HG02678 (cell line): ENCODE measurements at regions not wholly inside any gene's neighbourhood (a gene's known extent, or its start where the extent isn't known, plus 50 kb on each side); places are given as distances from the start of the nearest gene placed in this dataset.

Source experiments
- ATAC-seq: cut with Tn5 transposase; IDR thresholded peaks from one replicate; pipeline ENCODE4 v1.9.1; 2021; ENCODE audit warnings: mild to moderate bottlenecking, moderate library complexity; ENCODE audit not compliant: unreplicated experiment

DNA sequence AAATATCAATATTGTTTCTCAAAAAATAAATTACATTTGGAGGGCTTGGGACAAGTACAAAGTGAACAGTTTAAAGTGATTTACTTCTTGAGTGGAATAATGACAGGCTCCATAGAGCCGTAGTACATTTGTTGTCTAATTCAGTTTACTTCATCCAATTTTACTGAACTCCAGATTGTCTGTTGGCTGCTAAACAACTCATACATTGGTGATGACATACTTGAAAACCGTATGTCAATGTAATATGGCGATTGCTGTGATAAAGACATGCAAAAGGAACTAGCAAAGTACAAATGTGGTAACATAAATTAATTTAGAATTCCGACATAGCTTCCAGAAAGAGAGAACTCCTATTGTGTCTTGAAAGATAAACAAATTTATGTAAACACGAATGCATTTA, 1197.5 kb upstream of the CDH18 start:
- ATAC-seq: no peak

DNA sequence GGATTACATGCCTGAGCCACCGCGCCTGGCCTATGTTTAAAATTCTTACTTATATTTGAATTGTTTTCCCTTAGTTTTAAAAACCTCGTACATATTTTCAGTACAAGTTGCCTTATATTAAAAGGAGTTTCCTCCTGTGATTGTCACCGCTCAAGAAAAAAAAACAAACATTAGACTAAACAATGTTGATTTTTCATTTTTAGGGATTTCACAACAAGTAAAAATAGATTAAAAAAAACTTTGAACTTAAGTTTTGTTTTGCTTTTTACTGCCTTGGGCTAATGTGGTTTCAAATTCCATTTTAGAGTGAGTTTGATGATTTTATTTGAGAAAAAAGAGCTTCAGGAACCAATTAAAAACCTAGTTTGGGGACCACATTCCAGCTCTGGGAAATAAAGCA, 1196.6 kb upstream of the CDH18 start:
- ATAC-seq: no peak

DNA sequence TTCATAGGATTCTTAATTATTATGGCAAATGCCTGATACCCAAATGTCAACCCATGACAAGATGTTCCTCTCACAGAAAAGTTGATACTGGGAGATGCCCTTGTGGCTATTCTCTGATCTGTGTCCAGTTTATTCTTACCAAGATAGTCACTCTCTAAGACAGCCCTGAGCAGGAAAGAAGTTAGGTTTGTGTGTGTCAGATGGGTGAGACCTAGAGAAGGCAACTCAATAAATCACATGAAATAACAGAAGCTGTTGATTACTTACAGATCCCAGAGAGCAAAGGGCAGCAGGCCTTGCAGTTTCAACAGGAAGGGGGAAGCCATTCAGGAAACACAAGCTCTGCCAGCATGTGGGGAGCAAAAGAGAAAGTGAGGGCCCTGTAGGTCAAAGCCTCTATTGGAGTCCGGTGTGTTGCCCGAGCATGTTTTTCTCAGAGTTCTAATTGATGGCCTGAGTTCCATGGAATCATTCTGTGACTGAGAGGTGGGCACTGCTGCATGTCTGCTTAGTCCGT, 1193.7 kb upstream of the CDH18 start:
- no peak for ATAC-seq

DNA sequence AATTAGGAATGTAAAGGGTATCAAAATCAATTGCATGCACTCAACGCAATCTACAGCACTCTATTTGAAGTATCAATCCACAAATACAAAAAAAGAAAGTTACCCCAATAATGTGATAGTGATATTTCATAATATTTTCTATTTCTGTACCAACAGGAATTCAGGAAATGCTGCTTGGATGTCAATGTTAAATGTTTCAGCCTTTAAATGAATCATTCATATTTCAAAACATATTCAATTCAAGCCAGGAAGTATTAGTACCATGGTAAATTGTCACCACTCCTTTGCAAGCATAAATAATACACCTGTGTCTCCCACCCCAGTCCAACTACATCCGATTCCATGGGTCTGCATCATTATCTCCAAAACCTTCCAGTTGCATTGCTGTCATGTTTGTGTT, 1185.5 kb upstream of the CDH18 start:
- ATAC-seq: no peak

DNA sequence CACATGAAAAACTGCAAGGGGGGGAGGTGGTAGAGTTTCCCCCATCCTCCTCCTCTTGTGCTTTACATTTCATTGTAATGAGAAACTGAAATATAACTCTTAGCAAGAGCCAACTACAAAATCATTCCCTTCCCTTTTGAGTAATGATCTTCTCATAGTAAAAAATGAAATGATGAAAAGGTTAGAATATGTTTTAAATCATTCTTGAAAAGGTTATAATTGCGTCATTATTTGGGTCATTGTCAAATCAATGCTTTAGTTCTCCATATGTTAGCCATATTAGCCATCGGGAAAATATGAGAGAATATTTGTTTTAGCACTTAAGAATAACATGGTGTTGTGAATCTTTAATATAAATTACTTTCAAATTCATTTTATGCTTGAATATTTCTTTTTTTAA, 1185.0 kb upstream of the CDH18 start:
- ATAC-seq: no peak

DNA sequence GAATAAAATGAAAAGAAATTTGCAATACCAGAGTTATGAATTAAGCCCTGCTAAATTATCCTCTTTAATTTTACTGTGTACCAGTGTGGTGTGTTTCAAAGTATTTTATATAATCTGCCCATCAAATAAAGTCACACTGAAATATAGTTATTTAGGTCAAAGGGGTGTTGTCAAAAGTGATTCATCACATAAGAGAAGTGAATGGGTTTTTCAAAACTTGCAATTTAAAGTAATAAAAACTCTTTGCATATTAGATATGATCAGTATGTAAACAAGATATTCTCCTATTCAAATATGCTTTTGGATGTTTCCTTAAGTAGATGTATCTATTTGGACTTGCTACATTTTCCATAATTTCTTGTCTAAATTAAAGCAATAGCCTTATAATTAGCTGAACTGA, 1183.0 kb upstream of the CDH18 start:
- no peak for ATAC-seq

DNA sequence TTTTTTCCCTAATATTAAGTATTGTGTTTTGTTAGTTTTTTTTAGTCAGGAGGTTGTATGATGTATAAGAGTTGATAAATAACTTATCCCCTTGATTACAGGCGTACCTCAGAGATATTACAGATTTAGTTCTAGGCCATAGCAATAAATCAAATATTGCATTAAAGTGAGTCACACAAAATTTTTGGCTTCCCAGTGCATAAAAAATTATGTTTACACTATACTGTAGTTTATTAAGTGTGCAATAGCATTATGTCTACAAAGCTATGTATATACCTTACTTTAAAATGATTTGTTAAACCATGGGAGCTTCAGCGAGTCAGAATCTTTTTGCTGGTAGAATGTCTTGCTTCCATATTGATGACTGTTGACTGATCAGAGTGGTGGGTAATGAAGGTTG, 1180.6 kb upstream of the CDH18 start:
- no peak for ATAC-seq

DNA sequence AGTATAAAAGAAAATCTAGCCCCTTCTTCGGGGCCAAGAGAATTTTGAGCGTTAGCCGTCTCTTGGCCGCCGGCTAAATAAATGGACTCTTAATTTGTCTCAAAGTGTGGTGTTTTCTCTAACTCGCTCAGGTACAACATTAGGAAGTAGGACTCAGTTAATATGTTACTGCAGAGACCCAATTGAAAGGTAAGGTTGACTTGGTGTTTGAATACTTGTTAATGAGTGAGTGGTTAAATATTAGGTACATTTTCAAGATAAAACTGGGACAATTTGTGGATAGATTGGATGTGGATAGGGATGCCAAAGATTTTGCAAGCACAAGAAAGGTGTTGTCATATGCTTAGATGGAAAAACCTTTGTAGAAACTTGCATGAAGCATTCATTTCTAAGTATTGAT, 1177.3 kb upstream of the CDH18 start:
- ATAC-seq: no peak

DNA sequence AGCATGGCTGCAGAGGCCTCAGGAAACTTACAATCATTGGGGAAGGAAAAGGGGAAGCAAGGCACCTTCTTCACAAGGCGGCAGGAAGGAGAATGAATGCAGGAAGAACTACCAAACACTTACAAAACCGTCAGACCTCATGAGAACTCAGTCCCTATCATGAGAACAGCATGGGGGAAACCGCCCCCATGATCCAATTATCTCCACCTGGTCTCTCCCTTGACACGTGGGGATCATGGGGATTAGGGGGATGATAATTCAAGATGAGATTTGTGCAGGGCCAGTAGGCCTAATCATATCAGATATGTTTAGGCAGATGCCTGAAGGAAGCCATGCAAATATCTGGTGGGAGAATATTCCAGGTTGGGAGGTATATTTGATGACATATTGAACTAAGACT, 1176.4 kb upstream of the CDH18 start:
- ATAC-seq: no peak

DNA sequence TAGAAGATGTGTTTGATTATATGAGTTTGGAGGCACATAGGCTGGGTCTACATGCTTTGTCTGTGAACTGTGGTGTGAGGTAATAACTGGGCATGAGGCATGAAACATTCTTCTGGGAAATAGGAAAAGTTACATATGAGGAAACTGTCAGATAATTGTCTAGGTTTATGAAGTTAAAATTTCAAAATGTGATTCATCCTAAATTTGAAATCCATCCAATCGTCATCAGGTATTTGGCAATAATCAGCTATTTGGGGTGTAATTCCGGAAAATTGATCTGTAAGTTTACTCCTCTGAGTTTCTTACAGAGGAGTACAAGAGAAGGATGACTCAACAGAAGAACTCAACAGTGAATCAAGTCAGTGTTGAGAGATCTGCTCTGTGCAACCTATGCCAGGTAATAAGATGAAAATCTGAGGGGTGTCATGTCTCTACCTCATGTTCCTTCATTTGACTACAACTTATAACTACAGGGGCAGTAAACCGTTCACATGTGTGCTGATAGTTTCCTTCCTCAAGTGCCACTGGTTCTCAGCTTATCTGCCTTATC, 1171.6 kb upstream of the CDH18 start:
- no peak for ATAC-seq

DNA sequence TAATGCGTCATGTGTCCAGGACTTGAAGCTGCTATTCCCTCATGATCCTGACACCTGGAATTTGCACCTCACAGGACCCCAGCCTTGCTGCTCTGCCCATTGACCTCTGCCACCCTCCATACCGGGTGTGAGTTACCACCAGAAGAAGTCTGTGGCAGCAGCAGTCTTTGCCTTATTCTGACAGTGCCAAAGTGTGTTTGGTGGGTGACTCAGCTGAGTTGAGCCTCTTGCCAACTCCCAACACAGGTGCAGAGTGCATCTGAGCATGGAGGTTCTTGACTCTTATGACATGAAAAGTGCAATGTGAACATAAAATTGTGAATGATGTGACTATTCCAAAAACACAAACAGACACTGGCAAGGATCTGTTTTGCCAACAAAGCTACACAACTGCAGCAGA, 1166.5 kb upstream of the CDH18 start:
- ATAC-seq: no peak

DNA sequence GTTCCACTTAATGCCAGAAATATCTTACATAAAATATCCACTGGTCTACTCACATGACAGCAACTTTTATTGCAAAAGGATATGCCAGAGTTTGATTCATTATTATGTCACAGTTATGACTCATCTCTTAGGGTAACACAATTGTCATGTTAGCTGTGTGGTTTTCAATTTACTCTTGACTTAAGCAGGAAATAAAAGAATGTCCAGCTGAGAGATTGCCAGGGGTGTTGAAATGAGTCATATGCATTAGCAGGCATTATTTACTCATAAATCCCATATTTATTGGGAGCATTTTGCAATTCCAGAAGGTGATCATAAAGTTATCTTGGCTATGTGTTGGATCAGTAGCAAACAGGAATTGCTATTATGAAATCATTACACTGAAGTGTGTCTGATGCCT, 1164.6 kb upstream of the CDH18 start:
- ATAC-seq: no peak

DNA sequence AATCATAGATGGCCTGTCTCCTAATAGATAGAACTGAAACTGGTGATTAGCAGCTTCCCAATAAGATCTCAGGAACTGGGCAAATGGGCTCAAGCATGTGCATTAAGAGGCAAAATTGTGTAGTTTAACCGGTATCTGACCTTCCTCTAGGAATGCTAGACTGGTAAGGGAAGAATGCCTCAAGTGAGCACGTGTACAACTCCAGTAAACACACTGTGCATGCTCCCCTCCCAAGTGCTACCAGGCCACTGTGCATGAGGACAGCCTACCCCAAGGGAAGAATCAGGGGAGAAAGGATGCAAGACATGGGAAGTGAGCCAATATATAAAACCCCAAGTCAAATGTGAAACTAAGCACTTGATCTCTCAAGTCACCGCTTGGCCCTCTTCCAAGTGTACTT, 1157.4 kb upstream of the CDH18 start:
- ATAC-seq: no peak

DNA sequence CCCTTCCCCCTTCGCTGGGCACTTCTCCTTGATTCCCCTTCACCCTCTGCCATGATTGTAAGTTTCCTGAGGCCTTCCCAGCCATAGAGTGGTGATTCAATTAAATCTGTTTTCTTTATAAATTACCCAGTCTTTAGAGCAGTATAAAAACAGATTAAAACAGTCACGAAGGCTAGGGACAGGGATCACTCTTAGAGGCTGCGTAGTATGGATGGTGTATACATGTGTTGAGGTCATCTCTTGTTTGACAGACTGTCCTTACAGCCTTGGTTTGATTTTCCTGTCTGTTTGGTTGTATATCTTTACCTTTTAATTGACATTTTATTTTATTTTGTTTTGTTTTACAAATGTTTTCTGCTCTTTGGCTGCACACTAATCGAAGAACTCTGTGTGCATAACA, 1155.7 kb upstream of the CDH18 start:
- no peak for ATAC-seq

DNA sequence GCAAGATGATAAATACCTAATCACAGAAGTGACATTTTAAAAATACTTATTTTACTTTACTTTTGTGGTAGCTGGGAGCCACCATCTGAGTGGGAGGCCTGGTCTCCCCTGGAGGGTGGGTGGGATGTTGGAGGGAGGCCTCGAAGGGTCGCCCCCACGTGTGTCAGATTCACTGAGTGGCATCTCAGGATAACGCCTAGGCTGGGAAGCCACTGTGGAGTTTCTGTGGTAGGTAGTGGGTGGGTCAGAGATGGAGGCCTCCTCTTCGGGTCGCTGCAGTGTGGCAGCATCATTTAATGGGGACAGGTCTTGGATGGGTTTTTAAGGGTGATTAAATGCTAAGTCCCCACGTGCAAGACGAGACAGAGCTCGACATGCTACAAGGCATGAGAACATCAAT, 1154.8 kb upstream of the CDH18 start:
- no peak for ATAC-seq

DNA sequence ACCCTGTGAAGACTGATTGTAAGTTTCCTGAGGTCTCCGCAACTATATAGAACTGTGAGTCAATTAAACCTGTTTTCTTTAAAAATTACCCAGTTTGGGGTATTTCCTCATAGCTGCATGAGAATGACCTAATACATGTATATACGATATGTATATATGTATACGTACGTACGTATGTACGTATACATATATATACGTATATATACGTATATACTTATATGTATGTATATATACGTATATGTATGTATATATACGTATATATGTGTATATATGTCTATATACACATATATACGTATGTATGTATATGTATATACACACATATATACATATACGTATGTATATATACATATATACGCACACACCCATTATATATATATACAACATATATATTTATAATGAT, 1153.0 kb upstream of the CDH18 start:
- no peak for ATAC-seq

DNA sequence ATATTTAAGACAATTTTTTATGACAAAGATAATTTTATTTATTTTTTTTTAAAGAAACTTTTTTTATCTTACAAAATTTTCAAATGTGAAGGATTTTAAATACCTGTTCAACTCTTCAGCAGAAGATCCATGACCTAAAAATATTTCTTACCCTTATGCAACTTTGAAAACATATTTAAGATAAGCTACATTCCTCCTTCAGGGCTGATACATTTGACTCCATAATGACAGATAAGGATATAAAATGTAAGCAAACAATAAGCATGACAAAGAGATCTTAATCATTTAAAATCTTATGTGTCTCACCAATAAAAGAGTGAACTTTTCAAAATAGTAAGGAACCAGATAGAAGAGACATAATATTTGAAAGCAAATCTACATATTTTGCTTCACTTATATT, 1138.2 kb upstream of the CDH18 start:
- ATAC-seq: no peak

DNA sequence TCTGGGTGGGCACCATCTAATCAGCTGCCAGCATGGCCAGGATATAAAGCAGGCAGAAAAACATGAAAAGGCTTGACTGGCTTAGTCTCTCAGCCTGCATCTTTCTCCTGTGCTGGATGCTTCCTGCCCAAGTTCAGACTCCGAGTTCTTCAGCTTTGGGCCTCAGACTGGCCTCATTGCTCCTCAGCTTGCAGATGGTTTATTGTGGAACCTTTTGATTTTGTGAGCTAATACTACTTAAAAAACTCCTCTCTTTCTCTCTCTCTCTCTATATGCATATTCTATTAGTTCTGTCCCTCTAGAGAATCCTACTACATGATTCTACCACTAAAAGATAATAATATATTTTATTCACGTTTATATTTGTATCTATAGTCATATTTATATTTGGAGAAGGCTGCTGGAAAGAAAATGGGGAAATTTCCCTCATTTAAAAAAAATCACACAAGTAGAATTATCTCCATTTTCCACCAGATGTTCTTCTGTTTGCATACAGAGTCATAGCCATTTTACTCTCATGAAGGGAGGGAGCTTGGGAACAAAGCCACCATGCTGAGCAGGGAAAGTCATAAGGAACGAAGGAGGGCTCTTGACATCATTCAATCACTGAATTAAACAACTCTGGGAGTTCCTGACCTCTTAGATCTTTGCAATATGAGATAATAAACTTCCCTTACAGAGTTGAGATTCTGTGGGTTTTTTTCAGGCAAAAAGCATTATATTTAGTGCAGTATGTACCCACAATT, 1137.4 kb upstream of the CDH18 start:
- no peak for ATAC-seq

DNA sequence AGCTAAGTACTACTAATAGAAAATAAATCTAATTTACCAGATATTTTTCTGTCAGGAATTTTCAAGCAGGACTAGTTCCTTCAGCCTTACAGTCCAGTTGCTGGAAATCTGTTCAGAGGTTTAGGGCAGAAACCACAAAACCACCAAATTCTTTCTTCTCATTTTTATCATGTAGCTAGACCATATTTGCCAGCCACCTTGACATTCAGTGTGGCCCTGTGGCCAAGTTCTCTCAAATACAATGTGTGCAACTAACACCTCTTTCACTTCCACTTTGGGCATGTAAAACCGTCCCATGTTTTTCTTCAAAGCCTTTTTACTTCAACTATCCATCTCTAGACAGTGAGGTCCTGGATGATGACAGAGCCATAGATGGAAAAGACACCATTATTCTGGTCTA, 1133.2 kb upstream of the CDH18 start:
- ATAC-seq: no peak

DNA sequence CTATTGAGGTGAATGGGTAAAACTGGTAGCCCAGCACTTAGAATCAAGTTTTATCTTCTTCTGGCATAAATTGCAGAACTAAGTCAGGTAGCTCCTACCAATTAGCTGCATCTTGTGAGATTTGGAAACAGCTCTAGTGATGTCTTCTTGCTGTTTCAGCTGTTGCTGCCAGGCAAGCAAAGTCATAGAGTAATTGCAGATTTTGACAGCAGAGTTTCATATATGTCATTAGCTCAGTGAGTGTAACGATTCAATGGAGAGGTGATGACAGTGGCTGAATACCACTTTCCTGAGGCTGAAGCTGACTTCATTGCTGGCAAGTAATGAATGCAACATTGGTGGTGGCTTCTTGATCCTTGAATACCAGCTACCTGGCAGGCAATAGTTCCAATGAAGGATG, 1109.7 kb upstream of the CDH18 start:
- ATAC-seq: no peak

DNA sequence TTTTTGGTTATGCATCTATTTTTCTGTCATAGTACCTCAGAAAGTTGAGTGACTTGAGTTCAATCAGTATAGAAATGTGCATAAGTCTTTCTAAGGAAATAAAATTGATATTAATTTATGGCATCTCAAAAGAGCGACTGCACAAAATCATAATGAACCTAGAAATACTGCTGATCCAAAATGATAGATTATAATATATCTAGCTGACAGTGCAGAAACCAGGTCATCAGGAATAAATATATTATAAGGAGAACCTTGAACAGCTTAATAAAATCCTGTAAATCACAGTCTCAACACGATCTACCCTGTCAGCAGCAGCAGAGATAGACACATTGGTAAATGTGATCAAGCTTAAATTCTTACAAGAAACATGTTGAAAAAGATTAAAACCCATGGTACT, 1106.6 kb upstream of the CDH18 start:
- ATAC-seq: no peak

DNA sequence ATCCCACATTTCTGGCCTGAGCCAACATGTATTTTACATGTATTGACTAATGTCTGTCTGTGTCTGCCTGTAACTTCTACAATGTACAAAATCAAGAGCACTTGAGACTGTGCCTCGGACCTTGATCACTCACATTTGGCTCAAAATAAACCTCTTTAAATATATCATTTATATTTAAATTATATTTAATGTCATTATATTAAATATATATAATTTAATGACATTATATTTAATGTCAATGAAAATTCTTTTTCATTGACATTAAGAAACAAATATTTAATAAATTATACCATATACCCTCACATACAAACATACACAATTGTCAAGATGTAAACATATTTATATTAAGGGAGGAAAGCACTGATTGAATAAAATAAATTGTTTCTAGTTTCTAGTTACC, 1099.8 kb upstream of the CDH18 start:
- no peak for ATAC-seq

DNA sequence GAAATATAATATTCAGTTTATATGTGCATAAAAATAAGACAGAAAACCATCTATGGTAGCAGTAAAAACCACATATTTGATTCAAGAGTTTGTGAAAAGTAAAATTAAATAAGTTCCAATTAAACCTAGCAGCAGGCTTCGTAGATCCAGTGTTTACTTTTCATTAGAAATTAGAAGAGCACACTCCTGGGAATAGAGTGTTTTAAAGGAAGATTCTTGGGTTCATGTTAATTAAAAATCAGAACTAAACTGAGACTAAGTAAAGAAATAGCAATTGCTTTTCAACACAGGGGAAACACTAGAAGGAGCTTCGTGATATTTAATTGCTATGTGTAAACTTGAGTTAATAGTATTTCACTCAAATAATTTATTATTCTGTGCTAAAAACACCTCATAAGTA, 1097.8 kb upstream of the CDH18 start:
- ATAC-seq: no peak
